GM12875 (cell line): ENCODE measurements at regions not wholly inside any gene's neighbourhood (a gene's known extent, or its start where the extent isn't known, plus 50 kb on each side); places are given as distances from the start of the nearest gene placed in this dataset.
"Not testable (repeated sequence)": the region's sequence is repeated elsewhere in the genome, so short reads cannot be mapped to it uniquely, and the experiment has no call there.

ENCODE experiments used
- H3K4me3 ChIP-seq: one replicate; pipeline ENCODE4 v1.5.1; 2011; ENCODE audit warnings: low read depth, low read length, control low read depth
- CTCF ChIP-seq: IDR thresholded peaks from 2 replicates; pipeline ENCODE4 v1.5.1; 2011; ENCODE audit warnings: low read depth, mild to moderate bottlenecking, control low read depth, inconsistent platforms, low read length, moderate library complexity, borderline replicate concordance; ENCODE audit not compliant: insufficient read depth

- H3K4me3 ChIP-seq, result not testable (repeated sequence)
Observed at GRCh38 chr2:111512378-111512777, 371.6 kb downstream of the ANAPC1 start.

GRCh38 chr2:111514138-111514537, 369.9 kb downstream of the ANAPC1 start:
- not testable (repeated sequence) for H3K4me3 ChIP-seq

- H3K4me3 ChIP-seq, result not testable (repeated sequence)
Observed at GRCh38 chr2:111517050-111517720, 366.8 kb downstream of the ANAPC1 start.

GRCh38 chr2:111517721-111518053, 366.3 kb downstream of the ANAPC1 start:
- H3K4me3 ChIP-seq, result not testable (repeated sequence)

- no peak for TF ChIP-seq CTCF
Observed at GRCh38 chr2:111519071-111519470, 364.9 kb downstream of the ANAPC1 start.

GRCh38 chr2:111522231-111522768, 361.7 kb downstream of the ANAPC1 start:
- no peak for TF ChIP-seq CTCF

More at GRCh38 chr2:111519071-111519470, 364.9 kb downstream of the ANAPC1 start:
- no peak overlapping the region for H3K4me3 ChIP-seq

GRCh38 chr2:111523009-111523408, 361.0 kb downstream of the ANAPC1 start:
- H3K4me3 ChIP-seq, result no peak overlapping the region
- no peak for TF ChIP-seq CTCF

More at GRCh38 chr2:111522231-111522768, 361.7 kb downstream of the ANAPC1 start:
- no peak overlapping the region for H3K4me3 ChIP-seq

GRCh38 chr2:111525026-111525425, 359.0 kb downstream of the ANAPC1 start:
- not testable (repeated sequence) for H3K4me3 ChIP-seq

- H3K4me3 ChIP-seq, result not testable (repeated sequence)
Observed at GRCh38 chr2:111526041-111526639, 357.9 kb downstream of the ANAPC1 start.

GRCh38 chr2:111527707-111528400, 356.1 kb downstream of the ANAPC1 start:
- not testable (repeated sequence) for H3K4me3 ChIP-seq

GRCh38 chr2:111529022-111529421, 355.0 kb downstream of the ANAPC1 start:
- H3K4me3 ChIP-seq, result not testable (repeated sequence)

- not testable (repeated sequence) for H3K4me3 ChIP-seq
Observed at GRCh38 chr2:111530239-111530965, 353.6 kb downstream of the ANAPC1 start.

GRCh38 chr2:111532682-111533556, 351.1 kb downstream of the ANAPC1 start:
- not testable (repeated sequence) for H3K4me3 ChIP-seq

- H3K4me3 ChIP-seq, result not testable (repeated sequence)
Observed at GRCh38 chr2:111533557-111534247, 350.3 kb downstream of the ANAPC1 start.
